ENCODE measurements at regions not wholly inside any gene's neighbourhood (a gene's known extent, or its start where the extent isn't known, plus 50 kb on each side); places are given as distances from the start of the nearest gene placed in this dataset.
"Not testable (repeated sequence)": the region's sequence is repeated elsewhere in the genome, so short reads cannot be mapped to it uniquely, and the experiment has no call there.

DNA sequence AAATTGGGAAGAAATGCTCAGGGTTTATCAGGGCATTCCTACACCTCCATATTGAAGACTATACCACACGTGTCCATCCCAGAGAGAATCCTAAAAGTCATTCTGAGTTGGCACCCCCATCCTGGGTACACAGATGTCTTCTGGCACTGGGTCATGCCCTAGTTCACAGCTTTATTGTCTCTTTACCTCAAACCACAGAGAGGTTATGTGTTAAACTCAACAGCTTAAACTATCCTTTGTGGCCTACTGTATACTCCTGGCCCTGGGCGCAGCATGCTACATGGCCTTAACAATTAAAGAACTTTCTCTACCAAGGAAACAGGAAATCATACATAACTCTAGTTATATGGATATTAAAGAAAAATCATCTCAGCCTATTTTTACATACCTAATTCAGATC is 115.6 kb upstream of the SEM1 start:
- H3K4me1 ChIP-seq (ENCODE audit: insufficient read depth, low read length, poor library complexity, severe bottlenecking) = no peaks in the 10 kb centered on the region
- H4K20me1 ChIP-seq (ENCODE audit: insufficient read depth, low read length) = no peaks in the 10 kb centered on the region
- H3K9me3 ChIP-seq (ENCODE audit: low read length) = no peaks in the 10 kb centered on the region
- H3K4me3 ChIP-seq (ENCODE audit: low read depth, low read length, poor library complexity, severe bottlenecking) = no peak overlapping the region
- no peaks in the 10 kb centered on the region for H3K36me3 ChIP-seq (ENCODE audit: insufficient read depth, low read length)
- intact Hi-C loops (cut with micrococcal nuclease; ENCODE audit: unreplicated experiment) = no loop called here
- CTCF ChIA-PET (ENCODE audit: unreplicated experiment) = no interaction called here
- H3K9me2 ChIP-seq (ENCODE audit: insufficient read depth, low read length) = no peaks in the 10 kb centered on the region
- POLR2A ChIA-PET = no interaction called here
- H3K27ac ChIP-seq (ENCODE audit: low read depth, low read length, poor library complexity, severe bottlenecking) = no peak overlapping the region
- H3K79me2 ChIP-seq (ENCODE audit: insufficient read depth, low read depth, low read length) = no peaks in the 10 kb centered on the region
- TF ChIP-seq EZH2phosphoT487 (IDR thresholded peaks at IDR 0.05; ENCODE audit: borderline replicate concordance, low read depth, low read length) = no peak
- TF ChIP-seq, protein P1, sequence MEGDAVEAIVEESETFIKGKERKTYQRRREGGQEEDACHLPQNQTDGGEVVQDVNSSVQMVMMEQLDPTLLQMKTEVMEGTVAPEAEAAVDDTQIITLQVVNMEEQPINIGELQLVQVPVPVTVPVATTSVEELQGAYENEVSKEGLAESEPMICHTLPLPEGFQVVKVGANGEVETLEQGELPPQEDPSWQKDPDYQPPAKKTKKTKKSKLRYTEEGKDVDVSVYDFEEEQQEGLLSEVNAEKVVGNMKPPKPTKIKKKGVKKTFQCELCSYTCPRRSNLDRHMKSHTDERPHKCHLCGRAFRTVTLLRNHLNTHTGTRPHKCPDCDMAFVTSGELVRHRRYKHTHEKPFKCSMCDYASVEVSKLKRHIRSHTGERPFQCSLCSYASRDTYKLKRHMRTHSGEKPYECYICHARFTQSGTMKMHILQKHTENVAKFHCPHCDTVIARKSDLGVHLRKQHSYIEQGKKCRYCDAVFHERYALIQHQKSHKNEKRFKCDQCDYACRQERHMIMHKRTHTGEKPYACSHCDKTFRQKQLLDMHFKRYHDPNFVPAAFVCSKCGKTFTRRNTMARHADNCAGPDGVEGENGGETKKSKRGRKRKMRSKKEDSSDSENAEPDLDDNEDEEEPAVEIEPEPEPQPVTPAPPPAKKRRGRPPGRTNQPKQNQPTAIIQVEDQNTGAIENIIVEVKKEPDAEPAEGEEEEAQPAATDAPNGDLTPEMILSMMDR (conservative IDR thresholded peaks at IDR 0.05; ENCODE audit: low read length) = no peak
- H3K4me2 ChIP-seq (ENCODE audit: low read length) = no peak overlapping the region
- no peak overlapping the region for H2AFZ ChIP-seq (ENCODE audit: low read length)
- no TSS peak for BruUV-seq (replicated peaks)
- DNase-seq (ENCODE audit: low spot score) = no peak

DNA sequence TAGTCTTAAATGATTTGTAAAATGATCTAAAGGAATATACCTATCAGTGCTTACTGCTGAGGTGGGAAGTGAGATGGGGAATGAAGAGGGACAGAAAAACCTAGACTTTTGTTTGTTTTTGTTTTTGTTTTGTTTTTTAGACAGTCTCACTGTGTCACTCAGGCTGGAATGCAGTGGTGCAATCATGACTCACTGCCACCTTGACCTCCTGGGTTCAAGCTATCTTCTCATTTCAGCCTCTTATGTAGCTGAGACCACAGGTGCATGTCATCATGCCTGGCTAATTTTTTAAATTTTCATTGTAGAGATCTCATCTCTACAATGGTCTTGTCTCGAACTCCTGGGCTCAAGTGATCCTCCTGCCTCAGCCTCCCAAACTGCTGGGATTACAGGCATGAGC is 116.4 kb upstream of the SEM1 start:
- DNase-seq (ENCODE audit: low spot score) = no peak
- H3K79me2 ChIP-seq (ENCODE audit: insufficient read depth, low read depth, low read length) = no peaks in the 10 kb centered on the region
- ChIA-PET CTCF (ENCODE audit: unreplicated experiment) (no interaction called here), POLR2A (no interaction called here)
- H3K9me2 ChIP-seq (ENCODE audit: insufficient read depth, low read length) = no peaks in the 10 kb centered on the region
- H3K4me2 ChIP-seq (ENCODE audit: low read length) = no peak overlapping the region
- no peak overlapping the region for H2AFZ ChIP-seq (ENCODE audit: low read length)
- H3K4me3 ChIP-seq (ENCODE audit: low read depth, low read length, poor library complexity, severe bottlenecking) = no peak overlapping the region
- BruUV-seq (replicated peaks) = no TSS peak
- H3K36me3 ChIP-seq (ENCODE audit: insufficient read depth, low read length) = no peaks in the 10 kb centered on the region
- H4K20me1 ChIP-seq (ENCODE audit: insufficient read depth, low read length) = no peaks in the 10 kb centered on the region
- intact Hi-C loops (cut with micrococcal nuclease; ENCODE audit: unreplicated experiment) = no loop called here
- no peaks in the 10 kb centered on the region for H3K9me3 ChIP-seq (ENCODE audit: low read length)
- H3K4me1 ChIP-seq (ENCODE audit: insufficient read depth, low read length, poor library complexity, severe bottlenecking) = no peaks in the 10 kb centered on the region
- no peak for TF ChIP-seq EZH2phosphoT487 (IDR thresholded peaks at IDR 0.05; ENCODE audit: borderline replicate concordance, low read depth, low read length)
- TF ChIP-seq, protein P1 (conservative IDR thresholded peaks at IDR 0.05; ENCODE audit: low read length) = no peak
- no peak overlapping the region for H3K27ac ChIP-seq (ENCODE audit: low read depth, low read length, poor library complexity, severe bottlenecking)

DNA sequence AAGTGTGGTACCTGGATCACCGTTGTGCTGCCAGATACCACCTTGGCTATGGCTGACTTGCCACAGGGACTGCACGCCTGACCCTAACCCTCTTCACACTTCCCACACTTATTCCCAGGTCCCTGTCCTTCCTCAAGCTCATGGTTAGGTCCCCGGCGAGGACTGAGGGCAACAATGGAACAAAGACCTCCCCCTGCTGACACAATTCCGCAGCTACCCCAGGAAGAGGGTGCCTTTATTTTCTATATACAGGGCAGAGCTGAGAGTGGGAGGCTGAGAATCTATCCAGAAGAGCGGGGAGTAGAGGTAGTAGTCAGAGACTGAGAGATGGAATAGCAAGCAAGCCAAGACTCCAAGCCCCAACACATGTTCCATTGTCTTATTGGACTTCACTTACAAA is 118.1 kb upstream of the SEM1 start:
- H3K9me2 ChIP-seq (ENCODE audit: insufficient read depth, low read length) = no peaks in the 10 kb centered on the region

DNA sequence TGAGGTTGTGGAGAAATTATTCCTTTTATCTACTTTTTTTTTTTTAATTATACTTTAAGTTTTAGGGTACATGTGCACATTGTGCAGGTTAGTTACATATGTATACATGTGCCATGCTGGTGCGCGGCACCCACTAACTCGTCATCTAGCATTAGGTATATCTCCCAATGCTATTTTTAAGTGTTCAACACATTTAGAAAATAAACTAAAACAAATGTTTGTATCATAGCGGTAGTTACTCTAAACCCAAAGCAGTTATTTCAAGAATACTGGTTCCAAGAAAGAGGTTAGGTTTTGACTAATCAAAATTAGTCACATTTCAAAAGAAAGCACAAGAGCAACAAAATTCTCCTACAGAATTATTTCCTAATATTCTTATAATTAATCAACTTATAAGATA is 119.5 kb upstream of the SEM1 start:
- DNase-seq (ENCODE audit: low spot score); H3K27ac ChIP-seq (ENCODE audit: low read depth, low read length, poor library complexity, severe bottlenecking); H2AFZ ChIP-seq (ENCODE audit: low read length); POLR2A ChIA-PET; BruUV-seq (replicated peaks); H3K4me3 ChIP-seq (ENCODE audit: low read depth, low read length, poor library complexity, severe bottlenecking); intact Hi-C loops (cut with micrococcal nuclease; ENCODE audit: unreplicated experiment); CTCF ChIA-PET (ENCODE audit: unreplicated experiment); H3K9me2 ChIP-seq (ENCODE audit: insufficient read depth, low read length); H3K36me3 ChIP-seq (ENCODE audit: insufficient read depth, low read length); H3K79me2 ChIP-seq (ENCODE audit: insufficient read depth, low read depth, low read length); H3K9me3 ChIP-seq (ENCODE audit: low read length); H3K4me1 ChIP-seq (ENCODE audit: insufficient read depth, low read length, poor library complexity, severe bottlenecking); H3K4me2 ChIP-seq (ENCODE audit: low read length); H4K20me1 ChIP-seq (ENCODE audit: insufficient read depth, low read length): not testable (repeated sequence)

More for the DNA sequence above, 118.1 kb upstream of the SEM1 start:
- BruUV-seq (replicated peaks) = no TSS peak
- ChIA-PET CTCF (ENCODE audit: unreplicated experiment) (no interaction called here), POLR2A (interaction anchor here (0.6 kb wide), 1 partner anchor 115 kb away, joined by 3 read pairs; no protein-coding TSS in a partner anchor)
- intact Hi-C loops (cut with micrococcal nuclease; ENCODE audit: unreplicated experiment) = no loop called here
- Histone ChIP-seq H3K36me3 (ENCODE audit: insufficient read depth, low read length) (no peaks in the 10 kb centered on the region), H2AFZ (ENCODE audit: low read length) (no peak overlapping the region), H3K27ac (ENCODE audit: low read depth, low read length, poor library complexity, severe bottlenecking) (no peak overlapping the region), H3K4me3 (ENCODE audit: low read depth, low read length, poor library complexity, severe bottlenecking) (no peak overlapping the region), H3K4me1 (ENCODE audit: insufficient read depth, low read length, poor library complexity, severe bottlenecking) (no peaks in the 10 kb centered on the region), H4K20me1 (ENCODE audit: insufficient read depth, low read length) (no peaks in the 10 kb centered on the region), H3K4me2 (ENCODE audit: low read length) (no peak overlapping the region), H3K79me2 (ENCODE audit: insufficient read depth, low read depth, low read length) (no peaks in the 10 kb centered on the region), H3K9me3 (ENCODE audit: low read length) (no peaks in the 10 kb centered on the region)
- no peak for DNase-seq (ENCODE audit: low spot score)
- TF ChIP-seq EZH2phosphoT487 (IDR thresholded peaks at IDR 0.05; ENCODE audit: borderline replicate concordance, low read depth, low read length) = no peak
- TF ChIP-seq, protein P1 (conservative IDR thresholded peaks at IDR 0.05; ENCODE audit: low read length) = no peak
